GM12873 (cell line): ENCODE measurements at regions not wholly inside any gene's neighbourhood (a gene's known extent, or its start where the extent isn't known, plus 50 kb on each side); places are given as distances from the start of the nearest gene placed in this dataset.

Experiments used
- CTCF ChIP-seq: IDR thresholded peaks from 2 replicates; pipeline ENCODE4 v1.5.1; 2012; ENCODE audit warnings: low read depth, mild to moderate bottlenecking, moderate library complexity, low read length, control low read depth; ENCODE audit not compliant: insufficient read depth; ENCODE audit errors: missing control alignments

DNA sequence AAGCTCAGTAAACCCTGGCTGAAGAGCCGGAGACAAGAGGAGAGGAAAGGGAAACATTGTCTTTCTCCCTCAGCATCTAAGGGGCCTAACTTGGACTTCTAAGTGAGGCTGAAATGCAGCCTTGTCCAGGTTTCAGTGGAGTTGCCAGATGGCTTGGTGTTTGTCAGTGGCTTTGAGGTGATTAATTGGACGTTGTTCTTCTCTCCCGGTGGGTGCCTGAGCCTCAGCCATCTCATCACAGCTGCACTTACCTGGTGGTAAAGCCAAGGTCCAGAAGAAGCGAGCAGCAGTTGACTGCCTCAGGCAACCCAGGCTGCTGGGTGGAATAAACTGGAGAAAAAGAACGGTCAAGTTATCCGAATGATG, 202.2 kb upstream of the NLRP1 start:
- TF ChIP-seq CTCF = no peak

DNA sequence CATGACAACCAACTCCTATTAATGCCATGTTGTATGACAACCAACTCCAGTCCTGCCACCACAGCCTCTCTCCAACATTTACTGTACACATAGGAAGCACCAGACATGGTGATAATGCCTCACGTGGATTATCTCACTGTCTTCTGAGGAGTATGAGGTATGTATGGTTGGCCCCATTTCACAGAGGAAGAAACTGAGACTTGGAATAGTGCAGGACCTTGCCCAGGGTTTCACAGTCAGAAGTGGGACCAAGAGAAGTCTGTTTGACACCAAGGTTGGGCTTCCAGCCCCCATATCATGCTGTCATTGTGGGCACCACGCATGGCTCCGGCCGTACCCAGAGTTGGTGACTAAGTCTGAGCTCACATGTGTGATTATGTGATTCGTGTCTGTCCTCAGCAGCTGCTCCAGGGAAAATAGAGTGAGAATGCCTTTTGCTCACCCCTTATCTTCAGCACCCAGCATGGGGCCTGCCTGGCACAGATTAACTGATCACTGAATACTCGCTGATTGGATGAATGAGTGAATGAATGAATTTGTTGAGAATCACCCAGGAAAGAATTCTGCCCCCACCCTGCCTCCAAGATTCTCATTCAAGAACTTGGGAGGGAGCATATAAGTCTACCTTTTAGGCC, 204.1 kb upstream of the NLRP1 start:
- TF ChIP-seq CTCF = no peak

GRCh38 chr17:5789528-5789927, 205.2 kb upstream of the NLRP1 start:
- TF ChIP-seq CTCF = no peak

DNA sequence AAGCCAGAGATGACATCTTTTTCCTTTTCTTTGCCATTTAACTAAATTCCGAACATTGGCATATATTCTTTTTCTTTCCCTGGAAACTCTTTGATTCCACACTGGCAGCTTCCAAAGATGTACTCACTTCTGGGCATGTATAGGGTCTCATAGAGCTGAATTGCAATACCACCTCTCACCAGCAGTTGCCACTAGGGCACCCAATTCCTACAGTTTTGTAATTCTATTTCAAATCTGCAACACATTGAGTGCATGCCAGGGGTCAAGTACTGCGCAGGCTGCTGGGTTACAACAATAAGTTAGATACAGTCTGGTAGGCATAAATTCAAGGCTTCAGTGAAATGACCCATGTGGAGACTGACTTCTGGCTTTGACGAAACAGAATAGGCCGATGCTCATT, 208.8 kb upstream of the NLRP1 start:
- peak; percentile 52 for TF ChIP-seq CTCF

DNA sequence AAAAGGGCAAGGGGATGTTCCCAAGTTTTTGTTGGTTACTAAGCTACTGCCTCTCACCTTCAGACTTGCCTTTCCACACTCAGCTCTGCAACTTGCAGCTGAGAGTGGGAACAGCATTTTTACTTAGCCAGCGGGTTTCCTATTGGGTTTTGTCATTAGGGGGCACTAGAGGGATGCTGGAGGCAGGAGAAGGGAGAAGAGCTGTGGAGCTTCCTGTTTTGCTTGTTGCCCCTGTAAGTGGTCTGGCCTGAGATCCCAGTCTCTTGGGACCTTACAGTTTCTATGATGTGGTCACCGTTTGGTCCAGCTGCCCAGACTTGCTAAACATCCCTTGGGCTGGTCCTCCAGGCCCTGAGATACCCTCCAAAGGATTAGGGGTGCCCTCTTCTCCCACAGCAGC, 209.6 kb upstream of the NLRP1 start:
- peak; percentile 33 for TF ChIP-seq CTCF

DNA sequence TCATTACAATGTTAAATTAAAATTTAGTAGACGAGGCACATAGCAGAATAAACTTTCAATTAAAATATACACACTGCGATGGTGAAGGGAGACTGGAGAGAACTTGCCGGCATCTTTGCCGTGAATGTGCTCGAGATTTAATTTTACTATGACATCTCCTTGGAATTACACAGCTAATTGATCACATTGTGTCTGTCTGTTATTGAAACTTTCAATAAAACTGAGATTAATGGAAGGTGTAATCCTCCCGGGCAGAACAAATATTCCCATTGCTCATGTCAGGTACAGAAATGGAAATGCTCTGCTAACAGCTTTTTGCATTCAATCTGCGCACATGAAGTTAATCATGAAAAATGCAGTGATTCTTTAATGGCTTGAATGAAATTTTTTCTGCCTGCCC, 210.1 kb upstream of the NLRP1 start:
- TF ChIP-seq CTCF = no peak

DNA sequence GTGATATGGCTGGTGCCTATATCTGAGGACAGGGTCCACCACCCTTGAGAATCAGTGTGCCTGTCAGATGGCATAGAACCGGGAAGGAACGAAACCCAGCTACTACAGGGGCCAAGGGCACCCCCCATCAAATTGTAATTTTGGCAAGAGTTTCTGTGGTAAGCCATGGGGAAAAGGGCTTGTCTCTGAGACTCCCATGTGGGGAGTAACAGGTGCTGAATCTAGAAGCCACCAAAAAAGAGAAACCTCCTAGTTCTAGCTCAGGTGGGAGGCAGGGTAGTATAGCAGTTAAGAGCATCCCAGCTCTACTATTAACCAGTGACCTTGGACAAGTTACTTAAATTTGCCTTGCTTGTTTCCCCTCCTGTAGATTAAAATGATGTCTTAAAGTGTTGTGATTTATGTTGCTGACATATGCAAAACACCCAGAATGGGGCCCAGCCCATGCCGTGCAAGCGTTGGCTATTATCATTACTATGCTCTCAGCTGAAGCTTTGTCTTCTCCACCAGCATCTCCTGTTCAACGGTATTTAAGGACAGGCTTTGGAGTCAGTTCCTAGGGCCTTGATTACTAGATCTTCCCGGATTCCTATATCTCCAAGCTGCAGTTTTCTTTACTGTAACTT, 210.7 kb upstream of the NLRP1 start:
- no peak for TF ChIP-seq CTCF
